ENCODE measurements at regions not wholly inside any gene's neighbourhood (a gene's known extent, or its start where the extent isn't known, plus 50 kb on each side); places are given as distances from the start of the nearest gene placed in this dataset.

- Histone ChIP-seq H3K4me3 (replicated peaks in 1 of 3; ENCODE audit: insufficient read depth in 1 of 3, low read depth in 2 of 3, low read length in 3 of 3) (no peak overlapping the region), H2AFZ (ENCODE audit: low read length) (no peak overlapping the region), H4K20me1 (ENCODE audit: insufficient read depth, low read length) (no peaks in the 10 kb centered on the region), H3K27me3 (ENCODE audit: control insufficient read depth in 1 of 2, insufficient read depth in 2 of 2, low read length in 2 of 2) (peaks cover 23 to 73% of the 10 kb centered on the region in 2 experiments), H3K9ac (ENCODE audit: insufficient read depth, low read depth, low read length) (no peak overlapping the region), H3K27ac (ENCODE audit: extremely low read length, insufficient read depth, low read length) (no peak overlapping the region), H3K4me1 (ENCODE audit: insufficient read depth, low read length) (no peaks in the 10 kb centered on the region), H3K79me2 (ENCODE audit: insufficient read depth, low read length) (no peaks in the 10 kb centered on the region), H3K36me3 (replicated peaks in 1 of 2; ENCODE audit: control insufficient read depth in 1 of 2, insufficient read depth in 2 of 2, low read length in 2 of 2) (no peaks in the 10 kb centered on the region), H3K4me2 (ENCODE audit: low read depth, low read length) (no peak overlapping the region), H3K9me3 (ENCODE audit: low read length) (no peaks in the 10 kb centered on the region)
- ChIA-PET POLR2A (no interaction called here), CTCF (ENCODE audit: low intra/inter-chr PET ratio, low total read pairs) (no interaction called here)
- in situ Hi-C loops (cut with HindIII; ENCODE audit: extremely low pct_ligation_motif_present, low pct_unique_long_range_greater_than_20kb) (no loop called here), intact Hi-C loops (cut with micrococcal nuclease; ENCODE audit: unreplicated experiment) (no loop called here)
- no peak for ATAC-seq
- BruUV-seq (replicated peaks): no TSS peak
- TF ChIP-seq ZUFSP (CRISPR knock-in tag; IDR thresholded peaks at IDR 0.05; ENCODE audit: borderline replicate concordance) (no peak), ZMYM4 (CRISPR knock-in tag; IDR thresholded peaks at IDR 0.05) (no peak)
- TF ChIP-seq, protein P1, sequence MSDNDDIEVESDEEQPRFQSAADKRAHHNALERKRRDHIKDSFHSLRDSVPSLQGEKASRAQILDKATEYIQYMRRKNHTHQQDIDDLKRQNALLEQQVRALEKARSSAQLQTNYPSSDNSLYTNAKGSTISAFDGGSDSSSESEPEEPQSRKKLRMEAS (IDR thresholded peaks at IDR 0.05): no peak
- no peak for FAIRE-seq
- no peak for DNase-seq (ENCODE audit: low spot score)
- 9% methylated on average over 9 of the region's 9 CpGs for WGBS (ENCODE audit: low lambda C conversion rate)
Measured at GRCh38 chr17:74116087-74116717, 87.3 kb upstream of the RPL38 start.

GRCh38 chr17:74117087-74117698, 86.3 kb upstream of the RPL38 start:
- H3K4me3 ChIP-seq (replicated peaks in 1 of 3; ENCODE audit: insufficient read depth in 1 of 3, low read depth in 2 of 3, low read length in 3 of 3): no peak overlapping the region
- no peaks in the 10 kb centered on the region for H3K79me2 ChIP-seq (ENCODE audit: insufficient read depth, low read length)
- DNase-seq (ENCODE audit: low spot score) (no peak), ATAC-seq (no peak), FAIRE-seq (no peak)
- peaks cover 23 to 70% of the 10 kb centered on the region in 2 experiments for H3K27me3 ChIP-seq (ENCODE audit: control insufficient read depth in 1 of 2, insufficient read depth in 2 of 2, low read length in 2 of 2)
- CTCF ChIA-PET (ENCODE audit: low intra/inter-chr PET ratio, low total read pairs): no interaction called here
- H2AFZ ChIP-seq (ENCODE audit: low read length): no peak overlapping the region
- no peak overlapping the region for H3K4me2 ChIP-seq (ENCODE audit: low read depth, low read length)
- 36% methylated on average over 21 of the region's 21 CpGs for WGBS (ENCODE audit: low lambda C conversion rate)
- no peaks in the 10 kb centered on the region for H4K20me1 ChIP-seq (ENCODE audit: insufficient read depth, low read length)
- H3K9ac ChIP-seq (ENCODE audit: insufficient read depth, low read depth, low read length): no peak overlapping the region
- POLR2A ChIA-PET: no interaction called here
- no peaks in the 10 kb centered on the region for H3K36me3 ChIP-seq (replicated peaks in 1 of 2; ENCODE audit: control insufficient read depth in 1 of 2, insufficient read depth in 2 of 2, low read length in 2 of 2)
- no peak overlapping the region for H3K27ac ChIP-seq (ENCODE audit: extremely low read length, insufficient read depth, low read length)
- no TSS peak for BruUV-seq (replicated peaks)
- intact Hi-C loops (cut with micrococcal nuclease; ENCODE audit: unreplicated experiment) (no loop called here), in situ Hi-C loops (cut with HindIII; ENCODE audit: extremely low pct_ligation_motif_present, low pct_unique_long_range_greater_than_20kb) (no loop called here)
- no peaks in the 10 kb centered on the region for H3K9me3 ChIP-seq (ENCODE audit: low read length)
- H3K4me1 ChIP-seq (ENCODE audit: insufficient read depth, low read length): no peaks in the 10 kb centered on the region
- TF ChIP-seq ZNF772 (CRISPR knock-in tag; IDR thresholded peaks at IDR 0.05) (no peak), TP53 (CRISPR knock-in tag; conservative IDR thresholded peaks at IDR 0.05) (no peak), GTF2F1 (IDR thresholded peaks at IDR 0.05; ENCODE audit: low read length) (no peak), MTF2 (CRISPR knock-in tag; IDR thresholded peaks at IDR 0.05; ENCODE audit: borderline replicate concordance) (no peak), HOXA5 (CRISPR knock-in tag; IDR thresholded peaks at IDR 0.05) (no peak), UBTF (CRISPR knock-in tag; IDR thresholded peaks at IDR 0.05) (no peak)
- TF ChIP-seq, protein P2, sequence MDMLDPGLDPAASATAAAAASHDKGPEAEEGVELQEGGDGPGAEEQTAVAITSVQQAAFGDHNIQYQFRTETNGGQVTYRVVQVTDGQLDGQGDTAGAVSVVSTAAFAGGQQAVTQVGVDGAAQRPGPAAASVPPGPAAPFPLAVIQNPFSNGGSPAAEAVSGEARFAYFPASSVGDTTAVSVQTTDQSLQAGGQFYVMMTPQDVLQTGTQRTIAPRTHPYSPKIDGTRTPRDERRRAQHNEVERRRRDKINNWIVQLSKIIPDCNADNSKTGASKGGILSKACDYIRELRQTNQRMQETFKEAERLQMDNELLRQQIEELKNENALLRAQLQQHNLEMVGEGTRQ (IDR thresholded peaks at IDR 0.05; ENCODE audit: low read depth, low read length): no peak
- TF ChIP-seq, protein P2 (CRISPR knock-in tag; IDR thresholded peaks at IDR 0.05; ENCODE audit: borderline replicate concordance): no peak

Data from HepG2 (cell line).